GM12873 (cell line): ENCODE measurements at regions not wholly inside any gene's neighbourhood (a gene's known extent, or its start where the extent isn't known, plus 50 kb on each side); places are given as distances from the start of the nearest gene placed in this dataset.

Source experiments
- TF ChIP-seq, protein P1 (sequence below): IDR thresholded peaks from 2 replicates; pipeline ENCODE4 v1.5.1; 2012; ENCODE audit warnings: low read depth, mild to moderate bottlenecking, moderate library complexity, low read length, control low read depth; ENCODE audit not compliant: insufficient read depth; ENCODE audit errors: missing control alignments

DNA sequence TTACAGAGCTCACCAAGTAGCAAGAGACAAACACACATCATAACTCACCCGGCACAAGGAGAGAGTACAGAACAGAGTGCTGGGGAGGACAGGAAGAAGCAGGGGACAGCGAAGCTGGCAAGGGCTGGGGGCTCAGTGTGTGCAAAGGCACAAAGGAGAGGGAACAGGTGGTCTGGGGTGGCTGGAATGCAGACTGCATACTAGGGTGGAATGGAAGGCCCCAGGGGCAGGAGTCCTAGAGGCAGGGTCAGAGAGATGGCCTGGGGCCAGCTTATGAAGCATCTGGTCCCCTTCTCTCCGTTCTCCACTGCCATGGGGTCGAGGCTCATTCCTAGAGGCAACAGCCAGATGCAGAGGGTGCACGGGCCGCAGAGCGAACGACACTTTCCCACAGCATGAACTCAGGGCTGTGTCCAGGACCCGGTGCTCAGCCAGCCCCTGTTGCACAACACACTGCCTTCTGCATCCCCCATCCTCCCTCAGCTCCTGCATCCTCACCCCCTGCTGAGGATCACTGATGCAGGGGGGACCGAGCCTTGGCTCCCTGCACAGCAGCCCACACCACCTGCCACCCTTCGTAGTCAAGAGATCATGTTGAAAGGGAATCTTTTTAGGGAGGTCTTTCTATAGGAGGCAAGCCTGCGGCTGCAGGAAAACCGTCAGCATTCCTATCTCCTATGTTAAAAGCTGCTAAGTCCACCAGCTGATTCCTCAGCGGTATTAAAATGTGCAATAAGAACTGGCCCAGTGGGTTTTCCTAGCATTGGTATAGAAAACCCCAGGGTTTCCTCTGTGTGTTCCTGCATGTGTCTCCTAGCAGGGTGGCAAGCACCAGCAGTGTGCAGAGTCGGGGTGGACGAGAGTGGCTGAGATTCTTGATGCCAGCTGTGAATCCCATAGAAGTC, 293.5 kb downstream of the UACA start:
- TF ChIP-seq, protein P1, sequence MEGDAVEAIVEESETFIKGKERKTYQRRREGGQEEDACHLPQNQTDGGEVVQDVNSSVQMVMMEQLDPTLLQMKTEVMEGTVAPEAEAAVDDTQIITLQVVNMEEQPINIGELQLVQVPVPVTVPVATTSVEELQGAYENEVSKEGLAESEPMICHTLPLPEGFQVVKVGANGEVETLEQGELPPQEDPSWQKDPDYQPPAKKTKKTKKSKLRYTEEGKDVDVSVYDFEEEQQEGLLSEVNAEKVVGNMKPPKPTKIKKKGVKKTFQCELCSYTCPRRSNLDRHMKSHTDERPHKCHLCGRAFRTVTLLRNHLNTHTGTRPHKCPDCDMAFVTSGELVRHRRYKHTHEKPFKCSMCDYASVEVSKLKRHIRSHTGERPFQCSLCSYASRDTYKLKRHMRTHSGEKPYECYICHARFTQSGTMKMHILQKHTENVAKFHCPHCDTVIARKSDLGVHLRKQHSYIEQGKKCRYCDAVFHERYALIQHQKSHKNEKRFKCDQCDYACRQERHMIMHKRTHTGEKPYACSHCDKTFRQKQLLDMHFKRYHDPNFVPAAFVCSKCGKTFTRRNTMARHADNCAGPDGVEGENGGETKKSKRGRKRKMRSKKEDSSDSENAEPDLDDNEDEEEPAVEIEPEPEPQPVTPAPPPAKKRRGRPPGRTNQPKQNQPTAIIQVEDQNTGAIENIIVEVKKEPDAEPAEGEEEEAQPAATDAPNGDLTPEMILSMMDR: no peak

DNA sequence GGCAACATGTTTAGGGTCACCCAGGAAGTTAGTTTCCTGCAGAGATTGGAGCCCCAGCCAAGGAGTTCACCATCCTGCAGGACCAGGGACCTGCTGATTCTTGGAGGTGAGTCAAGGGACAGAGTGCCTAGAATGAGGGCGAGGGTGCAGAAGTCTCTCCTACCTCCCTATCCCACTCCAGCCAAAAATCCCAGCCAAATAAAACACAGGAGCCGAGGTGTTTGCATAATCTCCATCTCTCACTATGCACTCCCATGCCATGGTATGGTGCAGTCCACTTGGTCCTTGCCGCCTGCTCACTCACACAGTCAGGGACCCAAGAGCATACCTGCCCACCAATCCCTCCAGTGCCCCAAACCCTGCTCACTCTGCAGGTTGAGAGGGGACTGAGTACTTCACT, 294.2 kb downstream of the UACA start:
- TF ChIP-seq, protein P1: no peak

DNA sequence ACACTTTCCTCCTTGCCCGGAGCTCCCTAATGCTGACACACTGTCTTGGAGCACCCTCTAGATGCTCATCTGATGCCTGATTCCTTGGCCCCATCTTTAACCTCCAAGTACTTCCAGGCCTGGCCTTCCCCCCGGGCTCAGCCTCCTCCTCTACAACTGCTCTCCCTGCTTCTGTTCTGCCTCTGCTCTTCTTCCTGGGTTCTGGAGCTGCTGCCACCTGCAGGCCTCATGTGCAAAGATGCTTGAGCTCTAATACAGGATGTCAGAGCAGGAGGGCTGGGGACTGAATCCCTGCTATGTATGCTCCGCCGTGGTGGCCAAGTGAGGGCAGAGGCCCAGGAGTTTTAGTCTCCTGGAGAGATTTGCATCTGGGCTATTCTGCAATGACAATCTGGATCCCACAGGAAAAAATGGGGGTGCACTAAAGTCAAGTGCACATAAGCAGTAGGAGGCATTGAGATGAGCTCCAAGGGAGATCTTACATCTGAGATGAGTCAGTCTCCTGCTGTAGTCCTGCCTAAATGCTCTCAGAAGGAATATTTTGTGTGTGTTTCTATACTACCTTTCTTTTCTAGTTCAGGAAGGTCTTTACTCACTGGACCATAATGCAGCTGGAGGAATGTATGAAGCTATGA, 296.3 kb downstream of the UACA start:
- TF ChIP-seq, protein P1: peak; percentile 83

DNA sequence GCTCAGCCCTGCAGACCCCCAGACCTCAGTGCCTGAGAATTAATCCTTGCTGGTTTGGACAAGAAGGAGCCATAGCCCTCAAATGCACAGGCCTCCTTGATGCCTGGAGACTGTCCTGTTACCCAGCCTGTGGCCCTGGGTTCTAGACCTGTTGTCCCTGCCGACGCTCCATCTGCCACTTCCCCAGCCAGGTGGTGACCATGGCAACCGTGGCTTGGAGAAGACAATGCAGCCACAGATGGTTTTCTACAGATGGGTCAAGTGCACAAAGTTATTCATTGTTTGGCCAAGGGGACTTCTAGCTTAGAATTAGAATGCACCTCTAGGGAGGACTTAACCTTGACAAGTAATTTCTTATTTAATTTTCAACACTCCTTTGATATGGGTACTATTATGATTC, 297.1 kb downstream of the UACA start:
- TF ChIP-seq, protein P1: no peak

DNA sequence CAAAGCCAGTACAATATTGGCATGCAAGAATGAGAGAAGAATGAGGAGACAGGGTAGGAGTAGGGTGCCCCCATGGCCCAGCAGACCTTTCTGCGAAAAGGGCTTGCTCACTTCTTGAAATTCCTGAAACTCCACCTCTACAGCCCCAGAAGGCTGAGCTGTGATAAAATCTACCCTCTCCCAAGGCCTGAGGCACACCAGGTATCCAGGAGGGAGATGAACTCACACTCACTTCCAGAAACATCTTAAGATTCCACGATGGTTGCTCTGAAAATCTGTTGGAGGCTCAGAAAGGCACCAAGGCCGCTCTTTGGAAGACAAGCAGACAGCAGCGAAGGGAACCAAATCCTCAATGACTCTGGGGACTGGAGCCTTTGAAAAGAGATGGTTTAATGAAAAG, 297.5 kb downstream of the UACA start:
- TF ChIP-seq, protein P1: no peak

DNA sequence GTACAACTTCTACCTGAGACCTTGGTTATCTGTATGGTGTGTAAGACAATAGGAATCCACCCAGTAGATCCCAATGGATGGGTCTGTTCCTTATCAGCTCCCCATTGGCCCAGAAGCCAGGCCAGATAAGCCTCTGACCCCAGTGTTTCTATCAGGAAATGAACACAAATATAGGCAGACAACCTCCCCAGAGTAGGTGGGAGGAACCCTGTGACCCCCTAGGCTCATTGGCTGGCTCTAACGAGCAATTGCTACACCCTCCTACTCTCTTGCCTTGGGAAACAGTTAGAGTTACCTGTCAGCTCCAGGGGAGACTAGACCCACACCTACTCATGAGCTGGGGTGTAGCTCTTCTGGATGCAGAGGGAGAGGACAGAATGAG, 299.9 kb downstream of the UACA start:
- TF ChIP-seq, protein P1: no peak

DNA sequence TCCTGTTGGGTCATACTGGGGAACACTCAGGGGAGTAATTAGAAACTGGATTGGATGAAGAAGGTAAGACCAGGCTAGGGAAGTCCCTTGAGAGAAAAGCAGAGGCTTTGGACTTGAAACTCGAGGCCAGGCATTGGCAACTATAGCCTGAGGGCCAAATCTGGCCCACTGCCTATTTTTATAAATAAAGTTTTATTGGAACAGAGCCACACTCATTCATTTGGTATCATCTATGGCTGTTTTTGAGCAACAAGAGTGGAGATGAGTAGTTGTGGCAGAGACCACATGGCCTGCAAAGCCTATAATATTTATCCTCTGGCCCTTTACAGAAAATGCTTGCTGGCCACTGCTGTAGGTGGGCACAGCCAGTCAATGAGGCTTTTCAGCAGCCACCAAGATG, 301.4 kb downstream of the UACA start:
- TF ChIP-seq, protein P1: no peak
